ENCODE measurements at regions not wholly inside any gene's neighbourhood (a gene's known extent, or its start where the extent isn't known, plus 50 kb on each side); places are given as distances from the start of the nearest gene placed in this dataset.

- no peaks in the 10 kb centered on the region for H3K27me3 ChIP-seq (ENCODE audit: insufficient read depth, low read depth, low read length)
- no peak overlapping the region for H2AFZ ChIP-seq (ENCODE audit: low read depth, low read length)
- H3F3A ChIP-seq (ENCODE audit: insufficient read depth, low read length, poor library complexity, severe bottlenecking): no peaks in the 10 kb centered on the region
- H3K9me2 ChIP-seq (ENCODE audit: insufficient read depth, low read length): no peaks in the 10 kb centered on the region
- no peak overlapping the region for H3K27ac ChIP-seq (ENCODE audit: low read length)
- H4K20me1 ChIP-seq (ENCODE audit: insufficient read depth): no peaks in the 10 kb centered on the region
- H3K36me3 ChIP-seq (ENCODE audit: insufficient read depth, low read length): no peaks in the 10 kb centered on the region
- no peak overlapping the region for H3K9ac ChIP-seq (ENCODE audit: low read length)
- TF ChIP-seq RAD21 (conservative IDR thresholded peaks at IDR 0.05) (no peak), EZH2 (IDR thresholded peaks at IDR 0.05; ENCODE audit: borderline replicate concordance, insufficient read depth, low read length, poor library complexity, severe bottlenecking) (no peak), SMC3 (conservative IDR thresholded peaks at IDR 0.05; ENCODE audit: poor library complexity) (no peak), CTCF (IDR thresholded peaks at IDR 0.05; ENCODE audit: poor library complexity, severe bottlenecking) (no peak), POLR2AphosphoS5 (IDR thresholded peaks at IDR 0.05) (no peak)
- no peak overlapping the region for H3K4me3 ChIP-seq (ENCODE audit: low read length)
- H3K4me2 ChIP-seq (ENCODE audit: low read length): no peak overlapping the region
- H3K79me2 ChIP-seq (replicated peaks; ENCODE audit: insufficient read depth, low read length): no peaks in the 10 kb centered on the region
- no peaks in the 10 kb centered on the region for H3K9me3 ChIP-seq (ENCODE audit: low read length)
These were observed 112.4 kb upstream of the RAI14 start for GRCh38 chr5:34543687-34544086.

GRCh38 chr5:34544403-34544802 lies 111.7 kb upstream of the RAI14 start:
- TF ChIP-seq EP300 (conservative IDR thresholded peaks at IDR 0.05; ENCODE audit: poor library complexity, severe bottlenecking) (no peak), SMC3 (conservative IDR thresholded peaks at IDR 0.05; ENCODE audit: poor library complexity) (no peak), TAF1 (IDR thresholded peaks at IDR 0.05; ENCODE audit: low read depth) (no peak), MXI1 (conservative IDR thresholded peaks at IDR 0.05; ENCODE audit: poor library complexity, severe bottlenecking) (no peak), EZH2 (IDR thresholded peaks at IDR 0.05; ENCODE audit: borderline replicate concordance, insufficient read depth, low read length, poor library complexity, severe bottlenecking) (no peak), REST (IDR thresholded peaks at IDR 0.05; ENCODE audit: borderline replicate concordance) (no peak), POLR2AphosphoS5 (IDR thresholded peaks at IDR 0.05) (no peak), RAD21 (conservative IDR thresholded peaks at IDR 0.05) (no peak), CTCF (IDR thresholded peaks at IDR 0.05; ENCODE audit: poor library complexity, severe bottlenecking) (no peak)
- no peaks in the 10 kb centered on the region for H3K9me3 ChIP-seq (ENCODE audit: low read length)
- H3K27me3 ChIP-seq (ENCODE audit: insufficient read depth, low read depth, low read length): no peaks in the 10 kb centered on the region
- H3K4me2 ChIP-seq (ENCODE audit: low read length): no peak overlapping the region
- H3K36me3 ChIP-seq (ENCODE audit: insufficient read depth, low read length): no peaks in the 10 kb centered on the region
- H3K27ac ChIP-seq (ENCODE audit: low read length): no peak overlapping the region
- H2AFZ ChIP-seq (ENCODE audit: low read depth, low read length): no peak overlapping the region
- no peaks in the 10 kb centered on the region for H3F3A ChIP-seq (ENCODE audit: insufficient read depth, low read length, poor library complexity, severe bottlenecking)
- H3K4me3 ChIP-seq (ENCODE audit: low read length): no peak overlapping the region
- H3K9ac ChIP-seq (ENCODE audit: low read length): no peak overlapping the region
- no peaks in the 10 kb centered on the region for H3K9me2 ChIP-seq (ENCODE audit: insufficient read depth, low read length)
- no peaks in the 10 kb centered on the region for H4K20me1 ChIP-seq (ENCODE audit: insufficient read depth)
- H3K79me2 ChIP-seq (replicated peaks; ENCODE audit: insufficient read depth, low read length): no peaks in the 10 kb centered on the region

Data from neural cell (in vitro differentiated cells).